ENCODE measurements at regions not wholly inside any gene's neighbourhood (a gene's known extent, or its start where the extent isn't known, plus 50 kb on each side); places are given as distances from the start of the nearest gene placed in this dataset.

GRCh38 chr20:6697228-6697972 is 70.1 kb upstream of the BMP2 start (continued):
- TF ChIP-seq, protein P1, sequence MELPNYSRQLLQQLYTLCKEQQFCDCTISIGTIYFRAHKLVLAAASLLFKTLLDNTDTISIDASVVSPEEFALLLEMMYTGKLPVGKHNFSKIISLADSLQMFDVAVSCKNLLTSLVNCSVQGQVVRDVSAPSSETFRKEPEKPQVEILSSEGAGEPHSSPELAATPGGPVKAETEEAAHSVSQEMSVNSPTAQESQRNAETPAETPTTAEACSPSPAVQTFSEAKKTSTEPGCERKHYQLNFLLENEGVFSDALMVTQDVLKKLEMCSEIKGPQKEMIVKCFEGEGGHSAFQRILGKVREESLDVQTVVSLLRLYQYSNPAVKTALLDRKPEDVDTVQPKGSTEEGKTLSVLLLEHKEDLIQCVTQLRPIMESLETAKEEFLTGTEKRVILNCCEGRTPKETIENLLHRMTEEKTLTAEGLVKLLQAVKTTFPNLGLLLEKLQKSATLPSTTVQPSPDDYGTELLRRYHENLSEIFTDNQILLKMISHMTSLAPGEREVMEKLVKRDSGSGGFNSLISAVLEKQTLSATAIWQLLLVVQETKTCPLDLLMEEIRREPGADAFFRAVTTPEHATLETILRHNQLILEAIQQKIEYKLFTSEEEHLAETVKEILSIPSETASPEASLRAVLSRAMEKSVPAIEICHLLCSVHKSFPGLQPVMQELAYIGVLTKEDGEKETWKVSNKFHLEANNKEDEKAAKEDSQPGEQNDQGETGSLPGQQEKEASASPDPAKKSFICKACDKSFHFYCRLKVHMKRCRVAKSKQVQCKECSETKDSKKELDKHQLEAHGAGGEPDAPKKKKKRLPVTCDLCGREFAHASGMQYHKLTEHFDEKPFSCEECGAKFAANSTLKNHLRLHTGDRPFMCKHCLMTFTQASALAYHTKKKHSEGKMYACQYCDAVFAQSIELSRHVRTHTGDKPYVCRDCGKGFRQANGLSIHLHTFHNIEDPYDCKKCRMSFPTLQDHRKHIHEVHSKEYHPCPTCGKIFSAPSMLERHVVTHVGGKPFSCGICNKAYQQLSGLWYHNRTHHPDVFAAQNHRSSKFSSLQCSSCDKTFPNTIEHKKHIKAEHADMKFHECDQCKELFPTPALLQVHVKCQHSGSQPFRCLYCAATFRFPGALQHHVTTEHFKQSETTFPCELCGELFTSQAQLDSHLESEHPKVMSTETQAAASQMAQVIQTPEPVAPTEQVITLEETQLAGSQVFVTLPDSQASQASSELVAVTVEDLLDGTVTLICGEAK (IDR thresholded peaks at IDR 0.05), result no peak
- TF ChIP-seq, protein P1 (CRISPR knock-in tag; IDR thresholded peaks at IDR 0.05), result no peak
- TF ChIP-seq ZBTB7B (CRISPR knock-in tag; IDR thresholded peaks at IDR 0.05) (no peak; the same call in 1 of the 2 replicates), TRIM24 (CRISPR knock-in tag; IDR thresholded peaks at IDR 0.05) (no peak), CBX2 (IDR thresholded peaks at IDR 0.05; ENCODE audit: low read depth, low read length) (no peak), CBX2 (CRISPR knock-in tag; IDR thresholded peaks at IDR 0.05; ENCODE audit: low read depth) (no peak), HMGA1 (CRISPR knock-in tag; conservative IDR thresholded peaks at IDR 0.05) (no peak), ISL2 (CRISPR knock-in tag; IDR thresholded peaks at IDR 0.05) (no peak), MBNL3 (CRISPR knock-in tag; conservative IDR thresholded peaks at IDR 0.05) (no peak), ZNF432 (CRISPR knock-in tag; IDR thresholded peaks at IDR 0.05; ENCODE audit: borderline replicate concordance) (no peak), SMARCC2 (IDR thresholded peaks at IDR 0.05) (no peak), TCF7 (IDR thresholded peaks at IDR 0.05; ENCODE audit: low read depth) (peak; percentile 15; the same call in 1 of the 2 replicates), SNAPC2 (CRISPR knock-in tag; IDR thresholded peaks at IDR 0.05) (no peak), ZNF552 (CRISPR knock-in tag; IDR thresholded peaks at IDR 0.05; ENCODE audit: borderline replicate concordance) (peak; percentile 50), ONECUT2 (CRISPR knock-in tag; IDR thresholded peaks at IDR 0.05) (no peak), ZNF207 (IDR thresholded peaks at IDR 0.05; ENCODE audit: borderline replicate concordance) (no peak), HOXA9 (CRISPR knock-in tag; IDR thresholded peaks at IDR 0.05; ENCODE audit: borderline replicate concordance) (no peak), NR1H2 (CRISPR knock-in tag; IDR thresholded peaks at IDR 0.05; ENCODE audit: borderline replicate concordance, low read depth) (no peak), ZNF44 (CRISPR knock-in tag; IDR thresholded peaks at IDR 0.05) (0 out of 2 replicates have a peak, but pooled peaks have one; percentile 39), RCOR2 (CRISPR knock-in tag; IDR thresholded peaks at IDR 0.05) (no peak)
- TF ChIP-seq, protein P2, sequence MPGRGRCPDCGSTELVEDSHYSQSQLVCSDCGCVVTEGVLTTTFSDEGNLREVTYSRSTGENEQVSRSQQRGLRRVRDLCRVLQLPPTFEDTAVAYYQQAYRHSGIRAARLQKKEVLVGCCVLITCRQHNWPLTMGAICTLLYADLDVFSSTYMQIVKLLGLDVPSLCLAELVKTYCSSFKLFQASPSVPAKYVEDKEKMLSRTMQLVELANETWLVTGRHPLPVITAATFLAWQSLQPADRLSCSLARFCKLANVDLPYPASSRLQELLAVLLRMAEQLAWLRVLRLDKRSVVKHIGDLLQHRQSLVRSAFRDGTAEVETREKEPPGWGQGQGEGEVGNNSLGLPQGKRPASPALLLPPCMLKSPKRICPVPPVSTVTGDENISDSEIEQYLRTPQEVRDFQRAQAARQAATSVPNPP (CRISPR knock-in tag; IDR thresholded peaks at IDR 0.05), result no peak
- TF ChIP-seq, protein P3, sequence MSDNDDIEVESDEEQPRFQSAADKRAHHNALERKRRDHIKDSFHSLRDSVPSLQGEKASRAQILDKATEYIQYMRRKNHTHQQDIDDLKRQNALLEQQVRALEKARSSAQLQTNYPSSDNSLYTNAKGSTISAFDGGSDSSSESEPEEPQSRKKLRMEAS (IDR thresholded peaks at IDR 0.05), result peak; percentile 47; the same call in 1 of the 2 replicates
